Rectal smooth muscle tissue (tissue), 1 donor: ENCODE measurements at regions not wholly inside any gene's neighbourhood (a gene's known extent, or its start where the extent isn't known, plus 50 kb on each side); places are given as distances from the start of the nearest gene placed in this dataset.
"Not testable (repeated sequence)": the region's sequence is repeated elsewhere in the genome, so short reads cannot be mapped to it uniquely, and the experiment has no call there.

Experiments used
- H3K27ac ChIP-seq: one replicate; pipeline ENCODE4 v1.7.0; 2013; ENCODE audit warnings: low read depth, low read length, inconsistent platforms
- H3K27me3 ChIP-seq: one replicate; pipeline ENCODE4 v1.7.0; 2013; ENCODE audit warnings: low read length; ENCODE audit not compliant: control insufficient read depth, insufficient read depth
- H3K36me3 ChIP-seq: one replicate; pipeline ENCODE4 v1.7.0; 2013; ENCODE audit warnings: low read length; ENCODE audit not compliant: control insufficient read depth, insufficient read depth
- H3K4me1 ChIP-seq: one replicate; pipeline ENCODE4 v1.7.0; 2013; ENCODE audit warnings: low read length; ENCODE audit not compliant: control insufficient read depth, insufficient read depth
- H3K4me3 ChIP-seq: one replicate; pipeline ENCODE4 v1.7.0; 2013; ENCODE audit warnings: low read length
- H3K9ac ChIP-seq: one replicate; pipeline ENCODE4 v1.7.0; 2013; ENCODE audit warnings: low read length

DNA sequence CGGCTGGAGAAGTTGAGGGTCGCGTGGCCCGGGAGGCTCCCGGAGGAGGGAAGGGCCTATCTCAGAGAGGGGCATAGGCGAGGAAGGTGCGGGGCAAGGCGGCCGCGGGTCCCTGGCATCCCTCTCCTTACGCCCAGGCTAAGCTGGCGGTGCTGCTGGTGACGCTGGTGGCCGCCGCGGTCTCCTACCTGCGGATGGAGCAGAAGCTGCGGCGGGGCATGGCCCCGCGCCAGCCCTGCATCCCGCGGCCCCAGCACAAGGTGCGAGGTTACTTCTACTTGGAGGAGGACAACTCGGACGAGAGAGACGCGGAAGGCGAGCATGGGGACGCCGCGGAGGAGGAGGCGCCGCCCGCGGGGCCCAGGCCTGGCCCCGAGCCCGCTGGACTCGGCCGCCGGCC is 91.9 kb upstream of the HMX1 start:
- not testable (repeated sequence) for H3K4me3 ChIP-seq, H3K27me3 ChIP-seq, H3K36me3 ChIP-seq, H3K4me1 ChIP-seq, H3K27ac ChIP-seq, H3K9ac ChIP-seq

- not testable (repeated sequence) for H3K4me1 ChIP-seq, H3K36me3 ChIP-seq, H3K4me3 ChIP-seq, H3K27ac ChIP-seq, H3K27me3 ChIP-seq, H3K9ac ChIP-seq
Observed at GRCh38 chr4:8961343-8961742, 89.7 kb upstream of the HMX1 start.

GRCh38 chr4:8959471-8959870 is 87.8 kb upstream of the HMX1 start:
- H3K27ac ChIP-seq, H3K4me1 ChIP-seq, H3K27me3 ChIP-seq, H3K36me3 ChIP-seq, H3K9ac ChIP-seq, H3K4me3 ChIP-seq: not testable (repeated sequence)

DNA sequence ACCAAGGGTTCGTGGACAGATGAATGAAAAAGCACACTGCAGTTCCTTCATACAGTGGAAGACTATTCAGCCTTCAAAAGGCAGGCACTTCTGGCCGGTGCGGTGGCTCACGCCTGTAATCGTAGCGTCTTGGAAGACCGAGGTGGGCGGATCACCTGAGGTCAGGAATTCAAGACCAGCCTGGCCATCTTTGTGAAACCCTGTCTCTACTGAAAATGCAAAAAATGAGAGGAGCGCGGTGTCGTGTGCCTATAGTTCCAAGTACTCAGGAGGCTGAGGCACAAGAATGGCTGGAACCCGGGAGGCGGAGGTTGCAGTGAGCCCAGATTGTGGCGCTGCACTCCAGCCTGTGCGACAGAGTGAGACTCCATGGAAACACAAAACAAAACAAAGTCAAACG is 82.4 kb upstream of the HMX1 start:
- H3K27ac ChIP-seq, H3K9ac ChIP-seq, H3K27me3 ChIP-seq, H3K4me1 ChIP-seq, H3K36me3 ChIP-seq, H3K4me3 ChIP-seq: not testable (repeated sequence)

- H3K9ac ChIP-seq, H3K4me1 ChIP-seq, H3K4me3 ChIP-seq, H3K27me3 ChIP-seq, H3K27ac ChIP-seq, H3K36me3 ChIP-seq: not testable (repeated sequence)
Observed at GRCh38 chr4:8952791-8953190, 81.2 kb upstream of the HMX1 start.

GRCh38 chr4:8952109-8952508 is 80.5 kb upstream of the HMX1 start:
- not testable (repeated sequence) for H3K27me3 ChIP-seq, H3K27ac ChIP-seq, H3K4me1 ChIP-seq, H3K9ac ChIP-seq, H3K36me3 ChIP-seq, H3K4me3 ChIP-seq

- not testable (repeated sequence) for H3K4me3 ChIP-seq, H3K27me3 ChIP-seq, H3K36me3 ChIP-seq, H3K27ac ChIP-seq, H3K4me1 ChIP-seq, H3K9ac ChIP-seq
Observed at GRCh38 chr4:8945506-8945905, 73.9 kb upstream of the HMX1 start.

DNA sequence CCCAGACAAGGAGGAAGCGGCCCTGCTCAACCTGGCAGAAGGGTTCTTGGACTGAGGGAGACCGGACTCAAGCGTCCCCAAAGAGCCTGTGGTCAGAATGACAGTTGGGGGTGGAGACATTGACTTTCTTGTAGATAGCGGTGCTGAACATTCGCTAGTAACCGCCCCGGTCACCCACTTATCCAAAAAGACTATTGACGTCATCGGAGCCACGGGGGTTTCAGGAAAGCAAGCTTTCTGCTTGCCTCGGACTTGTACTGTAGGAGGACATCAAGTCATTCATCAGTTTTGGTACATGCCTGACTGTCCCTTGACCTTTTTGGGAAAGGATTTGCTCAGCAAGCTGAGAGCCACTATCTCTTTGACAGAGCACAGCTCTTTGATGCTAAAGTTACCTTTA is 71.7 kb upstream of the HMX1 start:
- not testable (repeated sequence) for H3K4me3 ChIP-seq, H3K9ac ChIP-seq, H3K4me1 ChIP-seq, H3K36me3 ChIP-seq, H3K27ac ChIP-seq, H3K27me3 ChIP-seq

GRCh38 chr4:8942088-8942487 is 70.4 kb upstream of the HMX1 start:
- not testable (repeated sequence) for H3K27me3 ChIP-seq, H3K4me1 ChIP-seq, H3K4me3 ChIP-seq, H3K36me3 ChIP-seq, H3K27ac ChIP-seq, H3K9ac ChIP-seq

GRCh38 chr4:8941492-8941805 is 69.8 kb upstream of the HMX1 start:
- H3K27me3 ChIP-seq, H3K4me1 ChIP-seq, H3K9ac ChIP-seq, H3K36me3 ChIP-seq, H3K4me3 ChIP-seq, H3K27ac ChIP-seq: not testable (repeated sequence)

GRCh38 chr4:8940792-8941491 is 69.3 kb upstream of the HMX1 start:
- H3K27me3 ChIP-seq, result no peaks in the 10 kb centered on the region
- no peaks in the 10 kb centered on the region for H3K36me3 ChIP-seq
- H3K4me3 ChIP-seq, result no peak overlapping the region
- no peak overlapping the region for H3K27ac ChIP-seq
- H3K9ac ChIP-seq, result no peak overlapping the region
- no peaks in the 10 kb centered on the region for H3K4me1 ChIP-seq

- H3K36me3 ChIP-seq, result no peaks in the 10 kb centered on the region
- no peaks in the 10 kb centered on the region for H3K27me3 ChIP-seq
- no peak overlapping the region for H3K9ac ChIP-seq
- H3K4me3 ChIP-seq, result no peak overlapping the region
- no peak overlapping the region for H3K27ac ChIP-seq
- H3K4me1 ChIP-seq, result no peaks in the 10 kb centered on the region
Observed at GRCh38 chr4:8939840-8940742, 68.5 kb upstream of the HMX1 start.

DNA sequence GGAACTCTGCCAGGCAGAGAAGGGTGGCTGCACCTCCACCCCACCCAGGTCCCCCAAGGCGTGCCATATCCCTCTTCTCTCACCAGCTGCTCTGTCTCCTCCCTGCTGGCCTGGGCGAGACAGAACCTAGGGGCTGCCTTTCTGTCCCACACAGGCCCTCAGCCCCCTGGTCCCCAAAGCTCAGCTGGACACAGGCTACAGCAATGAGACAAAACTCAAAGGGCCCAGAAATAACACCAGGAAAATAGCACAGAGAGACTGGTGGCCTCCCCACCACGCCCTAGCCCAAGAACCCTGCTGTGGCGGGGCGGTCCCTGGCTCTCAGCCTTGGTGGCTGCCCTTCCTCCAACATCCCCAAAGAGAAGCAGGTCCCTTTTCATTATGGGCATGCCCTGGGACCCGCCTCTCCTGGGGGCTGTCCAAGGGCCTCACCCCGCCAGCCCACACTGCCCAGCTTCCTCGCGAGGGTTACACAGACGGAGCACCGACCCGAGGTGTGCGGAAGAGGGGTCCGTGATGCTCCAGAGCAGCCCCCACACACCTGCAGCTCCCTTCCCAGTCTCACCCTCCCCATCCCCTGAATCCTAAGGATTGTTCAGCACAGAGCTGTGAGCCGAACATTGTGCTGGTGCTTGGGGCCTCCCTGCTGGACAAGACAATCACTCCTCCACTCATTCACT is 67.7 kb upstream of the HMX1 start:
- Histone ChIP-seq H3K27ac (no peak overlapping the region), H3K4me3 (no peak overlapping the region), H3K27me3 (no peaks in the 10 kb centered on the region), H3K4me1 (no peaks in the 10 kb centered on the region), H3K36me3 (no peaks in the 10 kb centered on the region), H3K9ac (no peak overlapping the region)
